ENCODE measurements at regions not wholly inside any gene's neighbourhood (a gene's known extent, or its start where the extent isn't known, plus 50 kb on each side); places are given as distances from the start of the nearest gene placed in this dataset.

- Histone ChIP-seq H3K4me1 (ENCODE audit: insufficient read depth, low read length) (no peaks in the 10 kb centered on the region), H2BK12ac (ENCODE audit: insufficient read length, low read depth, low read length) (no peak overlapping the region), H2AK5ac (ENCODE audit: insufficient read length, low read length) (no peak overlapping the region), H3K27ac (ENCODE audit: insufficient read length, low read depth, low read length) (no peak overlapping the region), H2BK15ac (ENCODE audit: low read depth, low read length) (no peak overlapping the region), H3K4me2 (ENCODE audit: insufficient read depth, insufficient read length, low read length) (no peak overlapping the region), H3K27me3 (ENCODE audit: insufficient read depth, low read length) (no peaks in the 10 kb centered on the region), H2BK120ac (ENCODE audit: low read depth, low read length, poor library complexity, severe bottlenecking) (no peak overlapping the region), H3K18ac (ENCODE audit: insufficient read length, low read depth, low read length) (no peak overlapping the region), H3K79me1 (ENCODE audit: insufficient read depth, low read depth, low read length, poor library complexity, severe bottlenecking) (no peaks in the 10 kb centered on the region), H3K14ac (ENCODE audit: insufficient read depth, low read length) (no peak overlapping the region), H3T11ph (ENCODE audit: low read length) (no peak overlapping the region), H4K5ac (ENCODE audit: insufficient read length, low read depth, low read length) (no peak overlapping the region), H4K20me1 (ENCODE audit: control insufficient read depth, insufficient read depth, insufficient read length) (no peaks in the 10 kb centered on the region), H2AFZ (ENCODE audit: low read length) (no peak overlapping the region), H3K9ac (ENCODE audit: extremely low read depth, insufficient read length, low read length) (no peak overlapping the region), H4K91ac (ENCODE audit: insufficient read length, low read depth, low read length) (no peak overlapping the region), H3K9me3 (ENCODE audit: control insufficient read depth, low read depth, low read length) (no peaks in the 10 kb centered on the region), H4K8ac (replicated peaks; ENCODE audit: insufficient read length, low read depth, low read length) (no peak overlapping the region), H3K79me2 (ENCODE audit: insufficient read depth, low read length) (no peaks in the 10 kb centered on the region), H3K23ac (ENCODE audit: insufficient read length, low read depth, low read length) (no peak overlapping the region), H3K23me2 (ENCODE audit: insufficient read length, low read depth, low read length, poor library complexity, severe bottlenecking) (no peaks in the 10 kb centered on the region), H2BK20ac (ENCODE audit: low read depth, low read length, poor library complexity, severe bottlenecking) (no peak overlapping the region), H3K56ac (ENCODE audit: insufficient read length, low read depth, low read length) (no peak overlapping the region), H2BK5ac (ENCODE audit: insufficient read length, low read length) (no peak overlapping the region), H3K4ac (ENCODE audit: low read depth, low read length) (no peak overlapping the region)
- Mint-ChIP-seq H3K9me3 (peaks cover 9 to 15% of the 10 kb centered on the region in 2 experiments), H3K36me3 (ENCODE audit: insufficient read depth in 1 of 3, low read depth in 3 of 3) (peaks cover 0 to 4% (median 0%) of the 10 kb centered on the region in 3 experiments; a peak in 2 of 7 replicates), H3K4me3 (no peak overlapping the region), H3K27ac (no peak overlapping the region), H3K27me3 (ENCODE audit: low read depth) (no peaks in the 10 kb centered on the region; the same call in 1 of the 2 replicates), H3K4me1 (peaks cover 4 to 5% of the 10 kb centered on the region in 2 experiments)
- TF ChIP-seq CTCF (conservative IDR thresholded peaks at IDR 0.05) = no peak
- DNase-seq = no peak
- no CpG with 5 or more reads among the region's 1 CpG for WGBS (ENCODE audit: extremely low coverage, insufficient read length, low lambda C conversion rate)
Measured at GRCh38 chr18:22013993-22014392, 155.4 kb upstream of the GATA6 start.

All from H9 (cell line).